Hepatocyte (in vitro differentiated cells): ENCODE measurements at regions not wholly inside any gene's neighbourhood (a gene's known extent, or its start where the extent isn't known, plus 50 kb on each side); places are given as distances from the start of the nearest gene placed in this dataset.

ENCODE experiments used
- DNase-seq: peaks from one replicate; pipeline ENCODE4 v3.0.0-alpha.2; 2016; ENCODE audit warnings: low spot score
- H2AFZ ChIP-seq: fragments of 200-600 bp; sonication (generic); 2 replicates; pipeline ENCODE4 v1.6.0; 2016; ENCODE audit warnings: antibody characterized with exemption, mild to moderate bottlenecking
- H3K27ac ChIP-seq: fragments of 200-600 bp; sonication (generic); 2 replicates; pipeline ENCODE4 v1.5.1; 2016; ENCODE audit warnings: mild to moderate bottlenecking
- H3K27me3 ChIP-seq: fragments of 200-600 bp; sonication (generic); 2 replicates; pipeline ENCODE4 v1.6.1; 2016
- H3K36me3 ChIP-seq: fragments of 200-600 bp; sonication (generic); replicated peaks from 2 replicates; pipeline ENCODE4 v1.5.1; 2016; ENCODE audit warnings: low read depth; ENCODE audit not compliant: insufficient read depth
- H3K4me1 ChIP-seq: fragments of 200-600 bp; sonication (generic); 2 replicates; pipeline ENCODE4 v1.5.1; 2016; ENCODE audit warnings: mild to moderate bottlenecking, moderate library complexity; ENCODE audit not compliant: insufficient read depth
- H3K4me2 ChIP-seq: fragments of 200-600 bp; sonication (generic); 2 replicates; pipeline ENCODE4 v1.6.0; 2016
- H3K4me3 ChIP-seq: fragments of 200-600 bp; sonication (generic); 2 replicates; pipeline ENCODE4 v1.5.1; 2016; ENCODE audit warnings: mild to moderate bottlenecking
- H3K79me2 ChIP-seq: fragments of 200-600 bp; sonication (generic); 2 replicates; pipeline ENCODE4 v1.6.0; 2017; ENCODE audit warnings: mild to moderate bottlenecking
- H3K9me2 ChIP-seq: fragments of 200-600 bp; sonication (generic); replicated peaks from 2 replicates; pipeline ENCODE4 v1.6.0; 2017; ENCODE audit warnings: mild to moderate bottlenecking; ENCODE audit not compliant: insufficient read depth
- H3K9me3 ChIP-seq: fragments of 200-600 bp; sonication (generic); 2 replicates; pipeline ENCODE4 v1.5.1; 2016; ENCODE audit warnings: low read depth, mild to moderate bottlenecking
- H4K20me1 ChIP-seq: fragments of 200-600 bp; sonication (generic); 2 replicates; pipeline ENCODE4 v1.6.0; 2016; ENCODE audit warnings: mild to moderate bottlenecking; ENCODE audit not compliant: insufficient read depth, poor library complexity, severe bottlenecking
- CTCF ChIP-seq: fragments of 200-600 bp; sonication (generic); IDR thresholded peaks from 2 replicates; pipeline ENCODE4 v1.5.1; 2016; ENCODE audit warnings: antibody characterized with exemption, mild to moderate bottlenecking; ENCODE audit not compliant: poor library complexity
- EZH2 ChIP-seq: fragments of 200-600 bp; sonication (generic); IDR thresholded peaks from 2 replicates; pipeline ENCODE4 v1.6.1; 2016; ENCODE audit warnings: antibody characterized with exemption, mild to moderate bottlenecking, borderline replicate concordance
- EZH2phosphoT487 ChIP-seq: fragments of 200-600 bp; sonication (generic); IDR thresholded peaks from one replicate; pipeline ENCODE4 v1.6.1; 2018; ENCODE audit warnings: antibody characterized with exemption, mild to moderate bottlenecking, low read depth, moderate library complexity; ENCODE audit not compliant: unreplicated experiment, severe bottlenecking
- WGBS: methylation state at CpG from one replicate; pipeline ENCODE4 v1.1.6; 2016; ENCODE audit warnings: low lambda C conversion rate; ENCODE audit errors: missing lambda C conversion rate; 5-methylcytosine and 5-hydroxymethylcytosine counted together

- 89% methylated on average over 8 of the region's 8 CpGs for WGBS
- Histone ChIP-seq H3K27ac (no peak overlapping the region), H3K4me2 (no peak overlapping the region), H4K20me1 (no peaks in the 10 kb centered on the region), H3K9me3 (no peaks in the 10 kb centered on the region), H3K79me2 (no peaks in the 10 kb centered on the region), H2AFZ (no peak overlapping the region), H3K36me3 (no peaks in the 10 kb centered on the region), H3K9me2 (no peaks in the 10 kb centered on the region), H3K4me1 (no peaks in the 10 kb centered on the region), H3K4me3 (no peak overlapping the region), H3K27me3 (no peaks in the 10 kb centered on the region)
- DNase-seq: no peak
- no peak for TF ChIP-seq EZH2phosphoT487
- TF ChIP-seq EZH2: no peak
- no peak for TF ChIP-seq CTCF
Observed at GRCh38 chr6:122072014-122072647, 327.3 kb upstream of the HSF2 start.

- no peaks in the 10 kb centered on the region for H3K27me3 ChIP-seq
- H3K79me2 ChIP-seq: no peaks in the 10 kb centered on the region
- TF ChIP-seq EZH2phosphoT487: no peak
- TF ChIP-seq CTCF: no peak
- no peak for TF ChIP-seq EZH2
- H3K4me1 ChIP-seq: peaks cover 2% of the 10 kb centered on the region
- DNase-seq: no peak
- peak overlapping the region; percentile 11 for H3K27ac ChIP-seq
- no peaks in the 10 kb centered on the region for H4K20me1 ChIP-seq
- no peaks in the 10 kb centered on the region for H3K9me2 ChIP-seq
- H3K36me3 ChIP-seq: no peaks in the 10 kb centered on the region
- no peak overlapping the region for H3K4me2 ChIP-seq
- H2AFZ ChIP-seq: no peak overlapping the region
- no peaks in the 10 kb centered on the region for H3K9me3 ChIP-seq
- no peak overlapping the region for H3K4me3 ChIP-seq
Observed at GRCh38 chr6:122075084-122075838, 324.2 kb upstream of the HSF2 start.

- Histone ChIP-seq H3K4me1 (peaks cover 5% of the 10 kb centered on the region), H3K27me3 (no peaks in the 10 kb centered on the region), H3K36me3 (no peaks in the 10 kb centered on the region), H4K20me1 (no peaks in the 10 kb centered on the region), H3K4me2 (no peak overlapping the region), H3K9me3 (no peaks in the 10 kb centered on the region), H3K79me2 (no peaks in the 10 kb centered on the region), H3K4me3 (no peak overlapping the region), H3K27ac (peak overlapping the region; percentile 11), H3K9me2 (no peaks in the 10 kb centered on the region), H2AFZ (no peak overlapping the region)
- TF ChIP-seq CTCF: no peak
- TF ChIP-seq EZH2phosphoT487: no peak
- TF ChIP-seq EZH2: no peak
- 76% methylated on average over 2 of the region's 2 CpGs for WGBS
- no peak for DNase-seq
Observed at GRCh38 chr6:122075917-122076316, 323.5 kb upstream of the HSF2 start.
